A172 (cell line): ENCODE measurements at regions not wholly inside any gene's neighbourhood (a gene's known extent, or its start where the extent isn't known, plus 50 kb on each side); places are given as distances from the start of the nearest gene placed in this dataset.
A peak's percentile ranks its signal among the peaks of the same experiment; 100 is the strongest.

Experiments
- DNase-seq: peaks from one replicate; pipeline ENCODE4 v3.0.0-alpha.2; 2015; ENCODE audit warnings: low spot score

DNA sequence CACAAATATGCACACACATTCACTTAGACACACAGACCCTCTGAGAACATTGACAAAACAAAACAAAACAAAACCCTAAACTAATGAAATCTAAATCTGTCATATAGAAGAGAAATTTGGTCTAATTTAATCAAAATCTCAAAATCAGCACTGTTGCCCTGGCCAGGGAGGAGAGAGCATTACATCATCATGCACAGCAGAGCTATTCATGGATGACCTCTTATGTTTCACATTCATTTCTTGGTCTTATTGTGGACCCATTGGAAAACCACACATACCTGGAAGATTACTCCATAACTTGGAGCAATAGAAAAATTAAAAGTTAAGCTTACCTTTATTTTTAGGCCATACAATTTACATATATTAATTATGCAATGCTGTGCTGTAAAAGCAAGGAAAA lies 1223.6 kb upstream of the GJE1 start:
- no peak for DNase-seq

- DNase-seq: no peak
These were observed 1224.2 kb upstream of the GJE1 start for GRCh38 chr6:140908505-140908904.

DNA sequence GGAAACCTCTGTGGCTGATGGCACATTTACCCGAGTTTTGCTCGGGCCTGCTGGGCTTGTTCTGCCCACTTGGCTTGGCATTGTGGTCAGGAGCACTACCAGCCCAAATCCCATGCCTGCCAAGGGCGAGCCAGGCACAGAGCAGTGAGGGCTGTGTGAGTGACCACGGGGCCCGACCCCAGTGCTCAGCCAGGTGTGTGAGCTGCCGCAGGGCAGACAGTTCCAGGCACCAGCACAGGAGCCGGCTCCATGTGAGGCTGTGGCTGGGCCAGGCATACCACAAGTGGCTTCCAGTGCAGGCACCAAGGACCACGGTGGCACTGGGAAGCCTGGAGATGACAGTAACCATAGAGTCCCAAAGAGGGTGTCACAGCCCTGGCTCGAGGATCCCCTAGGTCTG lies 1225.5 kb upstream of the GJE1 start:
- DNase-seq: no peak

DNA sequence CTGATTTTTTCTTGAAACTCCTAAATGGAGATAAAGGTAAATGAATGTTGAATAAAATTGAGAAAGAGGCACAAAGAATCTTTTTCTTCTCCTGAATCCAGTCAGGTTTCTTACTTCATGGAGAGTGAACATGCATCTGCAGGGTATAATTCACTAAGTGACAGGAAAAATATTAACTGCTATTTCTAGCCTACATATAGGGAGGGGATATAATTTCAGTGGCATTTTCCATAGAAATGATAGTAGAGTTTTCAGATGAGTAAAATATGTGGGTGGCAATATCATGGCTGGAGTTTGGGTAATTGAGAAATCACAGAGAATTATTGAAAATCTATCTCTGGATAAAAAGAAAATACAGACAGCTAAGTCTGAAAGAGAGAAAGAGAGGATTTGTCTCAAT lies 1227.0 kb upstream of the GJE1 start:
- DNase-seq: no peak

DNA sequence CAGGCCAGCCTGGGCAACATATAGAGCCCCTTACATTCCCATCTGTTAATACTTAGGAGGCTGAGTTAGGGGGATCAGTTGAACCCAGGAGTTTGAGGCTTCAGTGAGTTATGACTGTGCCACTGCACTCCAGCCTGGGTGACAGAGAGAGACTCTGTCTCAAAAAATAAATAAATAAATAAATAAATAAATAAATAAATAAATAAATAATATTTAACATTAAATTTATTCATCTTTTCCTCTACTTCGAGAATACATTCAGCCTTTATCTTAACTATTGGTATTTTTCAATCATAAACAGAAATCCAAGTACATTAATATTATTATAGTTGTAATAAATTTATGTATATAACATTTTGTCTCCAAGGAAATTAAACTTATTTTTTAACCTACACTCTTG lies 1227.7 kb upstream of the GJE1 start:
- DNase-seq: no peak

GRCh38 chr6:140897804-140898573 lies 1234.7 kb upstream of the GJE1 start:
- peak; percentile 66 for DNase-seq

GRCh38 chr6:140897349-140897748 lies 1235.4 kb upstream of the GJE1 start:
- no peak for DNase-seq

GRCh38 chr6:140893432-140893831 lies 1239.3 kb upstream of the GJE1 start:
- DNase-seq: no peak

DNA sequence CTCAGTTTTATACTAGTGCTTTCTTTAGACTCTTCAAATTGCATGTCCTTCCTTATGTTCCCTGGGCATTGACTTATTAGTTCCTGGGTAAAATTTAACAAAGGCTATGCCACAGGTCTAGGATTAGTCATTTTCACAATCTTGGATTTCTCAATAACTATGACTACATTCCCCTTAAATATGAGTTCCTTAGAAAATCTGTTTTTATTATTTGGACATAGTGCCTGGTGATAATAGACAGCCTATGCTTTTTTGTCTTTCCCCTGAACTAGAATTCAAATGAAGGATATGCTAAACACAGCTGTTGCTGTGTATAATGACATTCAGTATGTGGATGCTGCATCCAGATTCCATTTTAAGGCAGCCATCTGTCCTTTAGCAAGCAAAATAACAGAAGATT lies 1252.8 kb upstream of the GJE1 start:
- DNase-seq: no peak

DNA sequence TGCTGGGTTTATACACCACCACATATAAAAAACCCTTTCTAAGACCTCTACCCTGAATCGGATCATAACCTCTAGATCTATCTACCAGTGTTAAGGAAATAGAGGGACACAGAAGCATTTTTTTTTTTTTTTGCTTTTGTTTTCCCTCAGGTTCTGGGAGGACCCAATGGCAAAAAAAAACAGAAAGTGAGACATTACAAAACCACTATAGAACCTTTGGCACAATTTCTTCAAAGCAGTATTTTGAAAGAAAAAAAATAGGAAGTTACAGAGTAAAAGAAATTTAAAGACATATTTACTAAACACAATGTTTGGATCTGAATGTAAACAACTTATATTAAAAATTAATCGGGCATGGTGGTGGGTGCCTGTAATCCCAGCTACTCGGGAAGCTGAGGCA lies 1258.7 kb upstream of the GJE1 start:
- DNase-seq: no peak

DNA sequence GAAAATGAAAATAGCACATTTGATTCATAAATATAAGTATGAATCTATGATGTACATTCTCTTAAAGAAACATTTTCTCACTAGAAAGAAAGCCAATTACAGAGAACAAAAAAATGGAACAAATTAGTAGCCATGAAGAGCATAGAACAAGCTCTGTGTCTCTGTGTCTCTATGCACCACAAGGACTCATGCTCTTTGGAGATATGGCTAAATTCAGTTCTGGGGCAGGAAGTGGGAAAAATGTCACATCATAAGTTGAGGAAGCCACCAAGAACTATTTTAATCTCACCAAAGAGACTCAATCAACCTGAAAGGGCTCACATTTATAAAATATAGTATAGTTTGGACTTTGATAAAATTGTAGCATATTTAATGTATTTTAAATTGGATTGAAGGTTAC lies 1259.8 kb upstream of the GJE1 start:
- no peak for DNase-seq

GRCh38 chr6:140871911-140872310 lies 1260.8 kb upstream of the GJE1 start:
- DNase-seq: no peak

GRCh38 chr6:140867336-140867735 lies 1265.4 kb upstream of the GJE1 start:
- no peak for DNase-seq

DNA sequence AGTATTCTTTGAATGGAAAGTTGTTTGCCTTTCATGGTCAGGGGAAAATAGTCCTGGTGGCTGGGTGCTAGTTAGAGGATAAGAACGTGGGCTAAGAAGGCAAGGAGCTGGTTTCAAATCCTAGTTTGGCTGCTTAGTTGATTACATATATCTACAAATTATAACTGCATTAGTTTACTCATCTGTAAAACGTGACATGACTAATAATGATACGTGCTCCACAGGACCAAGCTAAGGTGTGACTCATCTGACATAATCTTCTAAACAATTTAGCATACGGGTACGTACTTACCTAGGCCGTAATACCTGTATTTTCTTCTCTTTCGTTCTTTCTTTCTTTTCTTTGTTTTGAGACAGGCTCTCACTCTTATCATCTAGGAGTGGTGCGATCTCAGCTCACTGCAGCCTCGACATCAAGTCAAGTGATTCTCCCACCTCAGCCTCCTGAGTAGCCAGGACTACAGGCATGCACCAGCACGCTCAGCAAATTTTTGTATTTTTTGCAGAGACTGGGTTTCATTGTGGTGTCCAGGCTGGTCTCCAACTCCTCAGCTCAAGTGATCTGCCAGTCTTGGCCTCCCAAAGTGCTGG lies 1274.2 kb upstream of the GJE1 start:
- no peak for DNase-seq

DNA sequence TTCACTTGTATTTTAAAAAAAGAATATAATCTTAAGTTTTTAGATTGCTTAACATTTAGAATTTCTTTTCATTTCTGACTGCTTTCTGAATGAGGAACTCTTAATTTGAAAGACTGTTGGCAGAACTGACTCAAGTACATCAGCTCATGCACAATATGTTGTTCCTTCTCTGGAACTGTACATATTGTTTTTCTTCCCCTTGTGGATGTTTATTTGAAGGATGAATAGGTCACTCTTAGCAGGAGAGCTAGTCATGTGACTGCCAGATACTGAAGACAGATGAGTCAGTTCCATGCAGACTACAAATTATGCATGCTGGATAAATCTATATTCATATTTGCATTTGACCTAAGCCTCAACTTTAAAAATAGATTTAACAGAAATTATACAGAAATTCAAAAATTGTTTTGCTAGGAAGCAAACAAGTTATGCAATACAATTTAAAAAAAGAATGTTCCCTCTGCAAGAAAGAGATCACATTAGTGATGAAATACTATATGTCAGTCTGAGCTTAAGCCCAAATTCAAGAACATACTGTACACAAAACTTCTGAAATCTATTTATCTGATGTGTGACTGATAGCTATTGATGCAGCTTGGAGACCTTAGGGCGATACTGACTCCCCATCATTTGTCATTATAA lies 1274.9 kb upstream of the GJE1 start:
- peak; percentile 58 for DNase-seq

- no peak for DNase-seq
These were observed 1277.2 kb upstream of the GJE1 start for GRCh38 chr6:140855520-140855919.

DNA sequence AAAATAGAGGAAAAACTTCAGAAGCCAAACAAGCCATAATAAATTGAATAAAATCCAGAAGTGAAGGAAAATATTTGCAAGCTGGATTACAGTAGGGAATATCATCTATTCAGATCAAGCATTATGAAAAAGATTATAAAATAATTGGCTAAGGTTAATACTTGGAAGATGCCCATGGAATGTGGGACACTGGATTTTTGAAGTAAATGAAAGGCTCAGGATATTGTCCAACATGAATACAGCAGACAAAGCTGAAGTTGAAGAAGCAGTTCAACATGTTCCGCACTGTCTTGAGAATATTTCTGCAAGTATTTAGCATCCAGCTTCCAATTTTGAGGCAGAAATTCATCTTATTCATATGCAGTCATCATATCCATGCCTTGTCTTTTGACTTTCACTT lies 1278.4 kb upstream of the GJE1 start:
- no peak for DNase-seq

DNA sequence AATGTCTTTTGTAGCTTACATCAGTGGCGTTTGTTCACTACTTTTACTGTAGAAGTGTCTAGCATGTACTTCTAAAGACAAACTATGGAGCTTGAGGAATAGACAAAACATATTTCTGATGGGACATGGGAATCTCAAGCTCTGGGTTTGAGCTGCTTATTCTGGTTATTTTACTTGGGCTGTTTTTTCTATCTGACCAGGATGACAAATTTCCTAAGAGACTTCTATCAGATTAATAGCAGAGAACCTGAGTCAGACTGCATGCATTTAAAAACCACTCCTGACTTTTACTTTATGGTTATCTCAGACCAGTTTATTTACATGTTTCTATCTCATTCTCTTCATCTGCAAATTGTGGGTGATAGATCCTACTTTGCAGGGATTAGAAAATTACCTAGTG lies 1282.3 kb upstream of the GJE1 start:
- peak; percentile 26 for DNase-seq

- DNase-seq: no peak
These were observed 1283.3 kb upstream of the GJE1 start for GRCh38 chr6:140849456-140849855.

DNA sequence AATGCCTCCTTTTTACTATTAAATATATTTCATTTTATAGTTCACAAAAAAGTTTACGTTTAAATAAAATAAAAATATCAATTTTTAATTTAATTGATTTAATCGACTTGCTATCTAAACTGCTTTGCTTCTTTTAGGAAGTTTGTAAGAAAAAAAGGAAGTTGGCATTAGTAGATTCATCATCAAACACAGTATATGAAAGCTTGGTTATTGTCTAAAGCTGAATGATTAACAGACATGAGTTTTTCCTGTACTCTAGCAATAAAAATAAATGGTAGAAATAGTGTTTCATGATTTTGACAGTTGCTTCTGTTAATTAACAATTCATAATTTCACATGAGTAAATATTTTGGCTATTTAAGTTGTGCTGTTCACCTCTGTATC lies 1285.5 kb upstream of the GJE1 start:
- DNase-seq: no peak

DNA sequence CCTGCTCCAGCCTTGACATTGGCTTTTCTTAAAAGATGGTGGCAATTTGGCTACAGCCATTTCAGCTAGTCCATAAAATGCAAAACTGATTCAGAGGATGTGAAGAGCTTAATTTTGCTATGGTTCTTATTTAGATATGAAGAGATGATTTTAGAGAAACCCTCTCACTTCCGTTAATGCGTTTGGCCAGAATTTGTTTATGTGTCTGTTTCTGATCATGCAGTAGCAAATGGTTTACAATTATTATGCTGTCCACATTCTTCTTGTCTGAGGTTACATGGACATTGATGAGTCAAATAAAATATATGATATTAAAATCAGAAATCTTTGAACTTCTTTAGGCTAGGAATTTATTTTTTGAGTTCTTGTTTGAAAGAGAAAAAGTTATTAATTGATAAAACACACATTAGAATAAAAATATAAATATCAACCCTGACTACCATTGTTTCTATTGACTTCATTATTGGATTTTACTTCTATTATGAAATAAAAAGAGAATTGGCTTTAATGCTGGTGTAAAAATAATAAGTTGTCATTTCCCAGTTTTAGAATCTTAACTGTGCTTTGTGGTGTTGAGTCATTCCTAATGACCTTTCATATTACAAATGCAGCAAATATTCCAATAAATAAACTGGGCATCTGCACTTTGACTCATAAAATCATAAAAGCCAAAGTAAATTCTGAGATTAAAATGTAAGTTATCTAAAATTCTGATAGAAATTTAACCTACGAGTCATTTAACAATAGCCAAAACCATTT lies 1286.0 kb upstream of the GJE1 start:
- DNase-seq: peak; percentile 33

GRCh38 chr6:140845701-140846100 lies 1287.0 kb upstream of the GJE1 start:
- DNase-seq: no peak

- DNase-seq: no peak
These were observed 1288.6 kb upstream of the GJE1 start for GRCh38 chr6:140844167-140844566.
